Cardiac muscle cell (in vitro differentiated cells and primary cell): ENCODE measurements at regions not wholly inside any gene's neighbourhood (a gene's known extent, or its start where the extent isn't known, plus 50 kb on each side); places are given as distances from the start of the nearest gene placed in this dataset.

Experiments used
- DNase-seq, 2 donors: peaks; one replicate each; pipeline versions ENCODE4 v3.0.0 to v3.0.0-alpha.2; 2010 to 2017; ENCODE audit warnings: low read depth in 1 of 2, low spot score in 1 of 2
- H3K27ac ChIP-seq: fragments of 200-600 bp; sonication (generic); 2 replicates; pipeline ENCODE4 v1.5.1; 2016
- H3K27me3 ChIP-seq: fragments of 200-600 bp; sonication (generic); 2 replicates; pipeline ENCODE4 v1.6.0; 2016; ENCODE audit warnings: control low read depth
- H3K36me3 ChIP-seq: fragments of 200-600 bp; sonication (generic); 2 replicates; pipeline ENCODE4 v1.5.1; 2016; ENCODE audit warnings: control low read depth
- H3K4me1 ChIP-seq: fragments of 200-600 bp; sonication (generic); 2 replicates; pipeline ENCODE4 v1.8.1; 2017; ENCODE audit warnings: low read depth, mild to moderate bottlenecking, mixed run types
- H3K4me3 ChIP-seq: fragments of 200-600 bp; sonication (generic); 2 replicates; pipeline ENCODE4 v1.5.1; 2016; ENCODE audit warnings: mild to moderate bottlenecking
- H3K9me3 ChIP-seq: fragments of 200-600 bp; sonication (generic); 2 replicates; pipeline ENCODE4 v1.5.1; 2017; ENCODE audit warnings: low read depth, mild to moderate bottlenecking, control low read depth
- CTCF ChIP-seq: IDR thresholded peaks from 2 replicates; pipeline ENCODE4 v1.5.1; 2012; ENCODE audit warnings: low read depth, mild to moderate bottlenecking, low read length

- Histone ChIP-seq H3K4me3 (no peak overlapping the region), H3K27ac (no peak overlapping the region), H3K4me1 (no peaks in the 10 kb centered on the region), H3K27me3 (no peaks in the 10 kb centered on the region), H3K9me3 (no peaks in the 10 kb centered on the region), H3K36me3 (no peaks in the 10 kb centered on the region)
- no peak for TF ChIP-seq CTCF
- no peak for DNase-seq
These were observed 319.0 kb upstream of the CXCR4 start for GRCh38 chr2:136436936-136437335.

DNA sequence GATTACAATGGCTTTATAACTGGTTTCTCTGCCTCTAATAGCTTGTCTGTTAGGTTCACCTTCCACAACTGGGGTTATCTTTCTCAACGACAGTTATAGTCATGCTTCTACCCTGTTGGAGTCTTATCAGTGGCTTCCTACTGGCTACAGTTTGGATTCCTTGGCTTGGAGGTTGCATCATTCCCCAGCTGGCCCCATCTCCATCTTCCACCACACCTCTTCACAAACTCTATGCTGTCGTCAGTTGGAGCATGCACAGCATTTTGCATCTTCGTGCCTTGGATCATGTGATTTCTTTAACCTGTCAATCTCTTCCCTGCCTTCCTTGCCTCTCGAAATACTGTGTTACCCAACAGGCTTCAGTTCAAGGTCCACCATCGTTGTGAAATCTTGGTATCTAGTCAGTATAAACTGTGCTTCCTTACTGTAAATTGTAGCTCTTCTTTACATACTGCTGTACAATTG lies 316.3 kb upstream of the CXCR4 start:
- TF ChIP-seq CTCF = no peak

DNA sequence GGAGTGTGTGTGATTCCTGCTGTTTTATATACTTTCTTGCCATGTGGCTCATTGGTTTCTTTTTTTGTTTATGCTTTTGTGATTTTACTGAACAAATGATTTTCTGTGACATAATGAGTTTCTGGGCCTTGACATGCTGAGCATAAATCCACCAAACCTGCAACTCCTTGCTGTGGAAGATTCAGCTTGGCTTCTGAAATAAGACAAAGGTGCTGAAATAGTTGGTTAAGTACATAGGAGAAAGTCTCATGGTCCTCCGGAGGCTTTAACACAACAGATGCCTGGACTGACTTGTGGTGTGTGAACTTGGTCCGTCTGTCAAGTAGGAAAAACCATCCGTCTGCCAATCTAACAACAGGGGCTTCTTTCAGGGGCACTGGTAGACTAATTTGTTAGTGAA lies 315.3 kb upstream of the CXCR4 start:
- Histone ChIP-seq H3K4me3 (no peak overlapping the region), H3K27ac (no peak overlapping the region), H3K4me1 (no peaks in the 10 kb centered on the region), H3K9me3 (no peaks in the 10 kb centered on the region), H3K36me3 (no peaks in the 10 kb centered on the region), H3K27me3 (no peaks in the 10 kb centered on the region)
- no peak for DNase-seq
- TF ChIP-seq CTCF = no peak

More for the DNA sequence above, 316.3 kb upstream of the CXCR4 start:
- no peak overlapping the region for H3K4me3 ChIP-seq
- H3K27ac ChIP-seq = no peak overlapping the region
- H3K9me3 ChIP-seq = no peaks in the 10 kb centered on the region
- no peaks in the 10 kb centered on the region for H3K4me1 ChIP-seq
- H3K27me3 ChIP-seq = no peaks in the 10 kb centered on the region
- no peak for DNase-seq
- no peaks in the 10 kb centered on the region for H3K36me3 ChIP-seq

GRCh38 chr2:136424112-136424511 lies 306.2 kb upstream of the CXCR4 start:
- H3K4me3 ChIP-seq = no peak overlapping the region
- no peak for TF ChIP-seq CTCF
- H3K27ac ChIP-seq = no peak overlapping the region
- H3K36me3 ChIP-seq = no peaks in the 10 kb centered on the region
- H3K27me3 ChIP-seq = peaks cover 63% of the 10 kb centered on the region
- H3K9me3 ChIP-seq = no peaks in the 10 kb centered on the region
- no peaks in the 10 kb centered on the region for H3K4me1 ChIP-seq
- no peak for DNase-seq

DNA sequence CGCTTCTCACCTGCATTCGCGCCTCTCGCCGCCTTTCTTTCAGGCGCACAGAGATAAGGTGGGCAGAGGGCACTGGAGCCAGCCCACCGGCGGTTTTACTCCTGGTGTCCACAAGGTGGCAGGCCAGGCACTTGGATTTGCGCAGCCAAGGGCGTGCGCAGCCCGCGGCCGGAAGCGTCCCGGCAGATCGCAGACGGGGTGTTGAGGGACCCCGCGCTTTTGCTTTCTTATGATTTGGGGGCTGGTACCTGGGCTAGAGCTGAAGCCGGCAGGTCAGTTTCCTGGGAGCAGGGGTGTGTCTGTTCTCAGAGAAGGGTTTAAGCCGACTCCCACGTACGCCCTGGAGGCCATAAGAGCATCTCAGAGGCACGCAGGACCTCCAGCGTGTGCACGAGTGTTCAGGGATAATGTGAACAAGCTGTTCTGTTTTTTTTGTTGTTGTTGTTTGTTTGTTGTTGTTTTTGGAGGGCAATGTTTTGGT lies 305.6 kb upstream of the CXCR4 start:
- H3K27me3 ChIP-seq = peaks cover 63% of the 10 kb centered on the region

More for the DNA sequence above, 305.6 kb upstream of the CXCR4 start:
- H3K36me3 ChIP-seq = no peaks in the 10 kb centered on the region
- peak; percentile 66 to 86 for DNase-seq
- no peaks in the 10 kb centered on the region for H3K9me3 ChIP-seq
- no peaks in the 10 kb centered on the region for H3K4me1 ChIP-seq
- H3K4me3 ChIP-seq = peak overlapping the region; percentile 31
- peak; percentile 86 for TF ChIP-seq CTCF
- no peak overlapping the region for H3K27ac ChIP-seq
